ENCODE measurements at regions not wholly inside any gene's neighbourhood (a gene's known extent, or its start where the extent isn't known, plus 50 kb on each side); places are given as distances from the start of the nearest gene placed in this dataset.

GRCh38 chr4:159927781-159928180, 824.9 kb downstream of the RAPGEF2 start:
- TF ChIP-seq CREB1 (CRISPR knock-in tag; IDR thresholded peaks at IDR 0.05) = no peak
- TF ChIP-seq, protein P1, sequence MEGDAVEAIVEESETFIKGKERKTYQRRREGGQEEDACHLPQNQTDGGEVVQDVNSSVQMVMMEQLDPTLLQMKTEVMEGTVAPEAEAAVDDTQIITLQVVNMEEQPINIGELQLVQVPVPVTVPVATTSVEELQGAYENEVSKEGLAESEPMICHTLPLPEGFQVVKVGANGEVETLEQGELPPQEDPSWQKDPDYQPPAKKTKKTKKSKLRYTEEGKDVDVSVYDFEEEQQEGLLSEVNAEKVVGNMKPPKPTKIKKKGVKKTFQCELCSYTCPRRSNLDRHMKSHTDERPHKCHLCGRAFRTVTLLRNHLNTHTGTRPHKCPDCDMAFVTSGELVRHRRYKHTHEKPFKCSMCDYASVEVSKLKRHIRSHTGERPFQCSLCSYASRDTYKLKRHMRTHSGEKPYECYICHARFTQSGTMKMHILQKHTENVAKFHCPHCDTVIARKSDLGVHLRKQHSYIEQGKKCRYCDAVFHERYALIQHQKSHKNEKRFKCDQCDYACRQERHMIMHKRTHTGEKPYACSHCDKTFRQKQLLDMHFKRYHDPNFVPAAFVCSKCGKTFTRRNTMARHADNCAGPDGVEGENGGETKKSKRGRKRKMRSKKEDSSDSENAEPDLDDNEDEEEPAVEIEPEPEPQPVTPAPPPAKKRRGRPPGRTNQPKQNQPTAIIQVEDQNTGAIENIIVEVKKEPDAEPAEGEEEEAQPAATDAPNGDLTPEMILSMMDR (IDR thresholded peaks at IDR 0.05) = no peak
- no peak for TF ChIP-seq SP1 (CRISPR knock-in tag; conservative IDR thresholded peaks at IDR 0.05)
- no peak for TF ChIP-seq MAX (CRISPR knock-in tag; IDR thresholded peaks at IDR 0.05)
- no peak for TF ChIP-seq ESRRA (CRISPR knock-in tag; IDR thresholded peaks at IDR 0.05; ENCODE audit: borderline replicate concordance)
- no peak for TF ChIP-seq IRF1 (CRISPR knock-in tag; IDR thresholded peaks at IDR 0.05)
- TF ChIP-seq FOXP4 (CRISPR knock-in tag; IDR thresholded peaks at IDR 0.05) = no peak
- TF ChIP-seq ATF6 (CRISPR knock-in tag; IDR thresholded peaks at IDR 0.05) = no peak
- no peak for TF ChIP-seq TCF7 (CRISPR knock-in tag; IDR thresholded peaks at IDR 0.05; ENCODE audit: low read depth)
- TF ChIP-seq E2F4 (CRISPR knock-in tag; IDR thresholded peaks at IDR 0.05; ENCODE audit: borderline replicate concordance, low read depth) = no peak
- TF ChIP-seq MXD4 (CRISPR knock-in tag; IDR thresholded peaks at IDR 0.05; ENCODE audit: borderline replicate concordance) = no peak
- TF ChIP-seq, protein P2, sequence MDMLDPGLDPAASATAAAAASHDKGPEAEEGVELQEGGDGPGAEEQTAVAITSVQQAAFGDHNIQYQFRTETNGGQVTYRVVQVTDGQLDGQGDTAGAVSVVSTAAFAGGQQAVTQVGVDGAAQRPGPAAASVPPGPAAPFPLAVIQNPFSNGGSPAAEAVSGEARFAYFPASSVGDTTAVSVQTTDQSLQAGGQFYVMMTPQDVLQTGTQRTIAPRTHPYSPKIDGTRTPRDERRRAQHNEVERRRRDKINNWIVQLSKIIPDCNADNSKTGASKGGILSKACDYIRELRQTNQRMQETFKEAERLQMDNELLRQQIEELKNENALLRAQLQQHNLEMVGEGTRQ (CRISPR knock-in tag; IDR thresholded peaks at IDR 0.05) = no peak
- no peak for TF ChIP-seq JAZF1 (CRISPR knock-in tag; IDR thresholded peaks at IDR 0.05)
- TF ChIP-seq NR1H2 (CRISPR knock-in tag; IDR thresholded peaks at IDR 0.05) = no peak

Data from WTC11 (cell line).